ENCODE measurements at regions not wholly inside any gene's neighbourhood (a gene's known extent, or its start where the extent isn't known, plus 50 kb on each side); places are given as distances from the start of the nearest gene placed in this dataset.

- Histone ChIP-seq H3K27ac (ENCODE audit: low read depth in 2 of 2, low read length in 2 of 2) (no peak overlapping the region), H3K36me3 (ENCODE audit: control insufficient read depth in 2 of 3, insufficient read depth in 3 of 3, low read length in 3 of 3) (no peaks in the 10 kb centered on the region), H3K9me3 (ENCODE audit: control insufficient read depth in 2 of 3, insufficient read depth in 1 of 3, low read length in 3 of 3) (no peaks in the 10 kb centered on the region), H3K9ac (ENCODE audit: low read length in 3 of 3) (no peak overlapping the region), H3K4me3 (ENCODE audit: low read length in 3 of 3) (no peak overlapping the region), H3K4me1 (ENCODE audit: control insufficient read depth in 2 of 3, insufficient read depth in 2 of 3, low read depth in 1 of 3, low read length in 3 of 3) (no peaks in the 10 kb centered on the region), H3K27me3 (ENCODE audit: control insufficient read depth, insufficient read depth, low read length) (no peaks in the 10 kb centered on the region)
- DNase-seq (no peak), FAIRE-seq (no peak)
- no peak for TF ChIP-seq CTCF (IDR thresholded peaks at IDR 0.05; ENCODE audit: borderline replicate concordance, extremely low read depth, insufficient read depth)
- intact Hi-C loops (cut with DNase I) = no loop called here
These were observed 490.2 kb upstream of the IGFBP3 start for GRCh38 chr7:46411236-46411635.

- H3K4me3 ChIP-seq (ENCODE audit: low read length in 3 of 3) = no peak overlapping the region
- H3K27ac ChIP-seq (ENCODE audit: low read depth in 2 of 2, low read length in 2 of 2) = no peak overlapping the region
- no peaks in the 10 kb centered on the region for H3K4me1 ChIP-seq (ENCODE audit: control insufficient read depth in 2 of 3, insufficient read depth in 2 of 3, low read depth in 1 of 3, low read length in 3 of 3)
- H3K9ac ChIP-seq (ENCODE audit: low read length in 3 of 3) = no peak overlapping the region
- H3K9me3 ChIP-seq (ENCODE audit: control insufficient read depth in 2 of 3, insufficient read depth in 1 of 3, low read length in 3 of 3) = no peaks in the 10 kb centered on the region
- no peak for TF ChIP-seq CTCF (IDR thresholded peaks at IDR 0.05; ENCODE audit: borderline replicate concordance, extremely low read depth, insufficient read depth)
- no peaks in the 10 kb centered on the region for H3K27me3 ChIP-seq (ENCODE audit: control insufficient read depth, insufficient read depth, low read length)
- no peak for DNase-seq
- FAIRE-seq = no peak
- H3K36me3 ChIP-seq (ENCODE audit: control insufficient read depth in 2 of 3, insufficient read depth in 3 of 3, low read length in 3 of 3) = no peaks in the 10 kb centered on the region
- intact Hi-C loops (cut with DNase I) = no loop called here
These were observed 486.1 kb upstream of the IGFBP3 start for GRCh38 chr7:46407125-46407524.

- H3K9ac ChIP-seq (ENCODE audit: low read length in 3 of 3) = no peak overlapping the region
- H3K27ac ChIP-seq (ENCODE audit: low read depth in 2 of 2, low read length in 2 of 2) = no peak overlapping the region
- no peaks in the 10 kb centered on the region for H3K27me3 ChIP-seq (ENCODE audit: control insufficient read depth, insufficient read depth, low read length)
- intact Hi-C loops (cut with DNase I) = loop anchor here (10.0 kb wide), 1 partner anchor 687 kb away; no protein-coding TSS in a partner anchor
- H3K36me3 ChIP-seq (ENCODE audit: control insufficient read depth in 2 of 3, insufficient read depth in 3 of 3, low read length in 3 of 3) = no peaks in the 10 kb centered on the region
- TF ChIP-seq CTCF (IDR thresholded peaks at IDR 0.05; ENCODE audit: borderline replicate concordance, extremely low read depth, insufficient read depth) = no peak
- H3K4me3 ChIP-seq (ENCODE audit: low read length in 3 of 3) = no peak overlapping the region
- no peak for DNase-seq
- H3K4me1 ChIP-seq (ENCODE audit: control insufficient read depth in 2 of 3, insufficient read depth in 2 of 3, low read depth in 1 of 3, low read length in 3 of 3) = no peaks in the 10 kb centered on the region
- no peak for FAIRE-seq
- H3K9me3 ChIP-seq (ENCODE audit: control insufficient read depth in 2 of 3, insufficient read depth in 1 of 3, low read length in 3 of 3) = no peaks in the 10 kb centered on the region
These were observed 476.5 kb upstream of the IGFBP3 start for GRCh38 chr7:46397591-46397990.

- no peak for TF ChIP-seq CTCF (IDR thresholded peaks at IDR 0.05; ENCODE audit: borderline replicate concordance, extremely low read depth, insufficient read depth)
- no peak for DNase-seq
- no peaks in the 10 kb centered on the region for H3K4me1 ChIP-seq (ENCODE audit: control insufficient read depth in 2 of 3, insufficient read depth in 2 of 3, low read depth in 1 of 3, low read length in 3 of 3)
- no peak for FAIRE-seq
- no peaks in the 10 kb centered on the region for H3K27me3 ChIP-seq (ENCODE audit: control insufficient read depth, insufficient read depth, low read length)
- no peaks in the 10 kb centered on the region for H3K9me3 ChIP-seq (ENCODE audit: control insufficient read depth in 2 of 3, insufficient read depth in 1 of 3, low read length in 3 of 3)
- no peak overlapping the region for H3K9ac ChIP-seq (ENCODE audit: low read length in 3 of 3)
- H3K36me3 ChIP-seq (ENCODE audit: control insufficient read depth in 2 of 3, insufficient read depth in 3 of 3, low read length in 3 of 3) = no peaks in the 10 kb centered on the region
- H3K27ac ChIP-seq (ENCODE audit: low read depth in 2 of 2, low read length in 2 of 2) = no peak overlapping the region
- no peak overlapping the region for H3K4me3 ChIP-seq (ENCODE audit: low read length in 3 of 3)
- intact Hi-C loops (cut with DNase I) = loop anchor here (10.0 kb wide), 1 partner anchor 688 kb away; no protein-coding TSS in a partner anchor
These were observed 475.4 kb upstream of the IGFBP3 start for GRCh38 chr7:46396481-46396880.
